MM.1S (cell line): ENCODE measurements at regions not wholly inside any gene's neighbourhood (a gene's known extent, or its start where the extent isn't known, plus 50 kb on each side); places are given as distances from the start of the nearest gene placed in this dataset.

ENCODE experiments used
- EZH2 ChIP-seq: fragments of 300-600 bp; sonication (generic); optimal IDR thresholded peaks from 2 replicates; pipeline ENCODE3; 2017; ENCODE audit warnings: low read depth, mild to moderate bottlenecking, antibody characterized with exemption, low read length, mixed read lengths
- EZH2phosphoT487 ChIP-seq: fragments of 300-600 bp; sonication (generic); IDR thresholded peaks from 2 replicates; pipeline ENCODE4 v1.6.1; 2018; ENCODE audit warnings: antibody characterized with exemption, low read length
- TF ChIP-seq, protein P1 (sequence below): fragments of 300-600 bp; sonication (generic); IDR thresholded peaks from 2 replicates; pipeline ENCODE4 v1.5.1; 2016; ENCODE audit warnings: antibody characterized with exemption, low read length, mixed read lengths

DNA sequence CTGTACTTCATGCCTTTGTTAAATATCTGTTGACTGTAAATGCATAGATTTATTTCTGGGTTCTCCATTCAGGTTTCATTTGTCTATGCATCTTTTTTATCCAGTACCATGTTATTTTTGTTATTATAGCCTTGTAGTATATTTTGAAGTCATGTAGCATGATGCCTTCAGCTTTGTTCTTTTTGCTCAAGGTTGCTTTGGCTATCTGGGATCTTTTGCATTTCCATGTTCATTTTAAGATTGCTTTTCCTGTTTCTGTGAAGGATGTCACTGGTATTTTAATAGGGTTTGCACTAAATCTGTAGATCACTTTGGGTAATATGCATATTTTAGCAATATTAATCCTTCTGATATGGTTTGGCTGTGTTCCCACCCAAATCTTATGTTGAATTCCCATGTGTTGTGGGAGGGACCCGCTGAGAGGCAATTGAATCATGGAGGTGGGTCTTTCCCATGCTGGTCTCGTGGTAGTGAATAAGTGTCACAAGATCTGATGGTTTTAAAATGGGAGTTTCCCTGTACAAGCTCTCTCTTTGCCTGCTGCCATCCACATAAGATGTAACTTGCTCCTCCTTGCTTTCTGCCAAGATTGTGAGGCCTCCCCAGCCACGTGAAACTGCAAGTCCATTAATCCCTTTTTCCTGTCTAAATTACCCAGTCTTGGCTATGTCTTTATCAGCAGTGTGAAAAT is 302.8 kb upstream of the SEMA3C start:
- no peak for TF ChIP-seq EZH2
- TF ChIP-seq, protein P1, sequence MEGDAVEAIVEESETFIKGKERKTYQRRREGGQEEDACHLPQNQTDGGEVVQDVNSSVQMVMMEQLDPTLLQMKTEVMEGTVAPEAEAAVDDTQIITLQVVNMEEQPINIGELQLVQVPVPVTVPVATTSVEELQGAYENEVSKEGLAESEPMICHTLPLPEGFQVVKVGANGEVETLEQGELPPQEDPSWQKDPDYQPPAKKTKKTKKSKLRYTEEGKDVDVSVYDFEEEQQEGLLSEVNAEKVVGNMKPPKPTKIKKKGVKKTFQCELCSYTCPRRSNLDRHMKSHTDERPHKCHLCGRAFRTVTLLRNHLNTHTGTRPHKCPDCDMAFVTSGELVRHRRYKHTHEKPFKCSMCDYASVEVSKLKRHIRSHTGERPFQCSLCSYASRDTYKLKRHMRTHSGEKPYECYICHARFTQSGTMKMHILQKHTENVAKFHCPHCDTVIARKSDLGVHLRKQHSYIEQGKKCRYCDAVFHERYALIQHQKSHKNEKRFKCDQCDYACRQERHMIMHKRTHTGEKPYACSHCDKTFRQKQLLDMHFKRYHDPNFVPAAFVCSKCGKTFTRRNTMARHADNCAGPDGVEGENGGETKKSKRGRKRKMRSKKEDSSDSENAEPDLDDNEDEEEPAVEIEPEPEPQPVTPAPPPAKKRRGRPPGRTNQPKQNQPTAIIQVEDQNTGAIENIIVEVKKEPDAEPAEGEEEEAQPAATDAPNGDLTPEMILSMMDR, result no peak
- no peak for TF ChIP-seq EZH2phosphoT487
